ENCODE measurements at regions not wholly inside any gene's neighbourhood (a gene's known extent, or its start where the extent isn't known, plus 50 kb on each side); places are given as distances from the start of the nearest gene placed in this dataset.

DNA sequence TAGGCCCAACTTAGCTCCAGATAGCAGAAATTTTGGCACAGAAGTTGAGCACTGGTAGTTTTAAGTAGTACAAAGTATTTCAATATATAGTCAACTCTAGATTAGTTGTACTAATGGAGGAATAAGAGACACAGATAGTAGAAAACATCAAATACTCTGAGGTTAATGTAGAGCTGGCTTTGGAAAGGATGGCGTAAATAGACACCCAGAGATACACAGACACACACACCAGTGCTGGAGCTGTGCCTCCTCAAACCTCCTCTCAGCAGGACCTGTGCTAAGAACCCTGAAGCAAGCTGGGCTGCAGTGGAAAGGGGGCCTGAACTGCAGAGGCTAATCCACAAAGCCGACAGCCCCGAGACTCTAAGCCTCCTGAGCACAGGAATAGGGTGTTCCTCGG lies 67.0 kb upstream of the EDEM3 start:
- TF ChIP-seq, protein P1, sequence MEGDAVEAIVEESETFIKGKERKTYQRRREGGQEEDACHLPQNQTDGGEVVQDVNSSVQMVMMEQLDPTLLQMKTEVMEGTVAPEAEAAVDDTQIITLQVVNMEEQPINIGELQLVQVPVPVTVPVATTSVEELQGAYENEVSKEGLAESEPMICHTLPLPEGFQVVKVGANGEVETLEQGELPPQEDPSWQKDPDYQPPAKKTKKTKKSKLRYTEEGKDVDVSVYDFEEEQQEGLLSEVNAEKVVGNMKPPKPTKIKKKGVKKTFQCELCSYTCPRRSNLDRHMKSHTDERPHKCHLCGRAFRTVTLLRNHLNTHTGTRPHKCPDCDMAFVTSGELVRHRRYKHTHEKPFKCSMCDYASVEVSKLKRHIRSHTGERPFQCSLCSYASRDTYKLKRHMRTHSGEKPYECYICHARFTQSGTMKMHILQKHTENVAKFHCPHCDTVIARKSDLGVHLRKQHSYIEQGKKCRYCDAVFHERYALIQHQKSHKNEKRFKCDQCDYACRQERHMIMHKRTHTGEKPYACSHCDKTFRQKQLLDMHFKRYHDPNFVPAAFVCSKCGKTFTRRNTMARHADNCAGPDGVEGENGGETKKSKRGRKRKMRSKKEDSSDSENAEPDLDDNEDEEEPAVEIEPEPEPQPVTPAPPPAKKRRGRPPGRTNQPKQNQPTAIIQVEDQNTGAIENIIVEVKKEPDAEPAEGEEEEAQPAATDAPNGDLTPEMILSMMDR (IDR thresholded peaks at IDR 0.05; ENCODE audit: insufficient read depth, low read depth, low read length): no peak
- TF ChIP-seq EZH2 (IDR thresholded peaks at IDR 0.05; ENCODE audit: insufficient read depth, low read length): no peak
- no peaks in the 10 kb centered on the region for H3K79me2 ChIP-seq (ENCODE audit: insufficient read depth, low read length)
- no peaks in the 10 kb centered on the region for H3K4me1 ChIP-seq (ENCODE audit: insufficient read depth, low read length)
- no peak overlapping the region for H3K27ac Mint-ChIP-seq (ENCODE audit: unreplicated experiment)
- no peak overlapping the region for H3K27ac ChIP-seq (ENCODE audit: low read depth, low read length)
- peaks cover 12% of the 10 kb centered on the region for H3K4me1 Mint-ChIP-seq (ENCODE audit: low read depth, unreplicated experiment)
- FAIRE-seq (no peak), DNase-seq (ENCODE audit: low read depth) (no peak)
- H3K4me2 ChIP-seq (ENCODE audit: low read length): no peak overlapping the region
- no peaks in the 10 kb centered on the region for H3K9me3 ChIP-seq (ENCODE audit: insufficient read depth, low read depth, low read length)
- H3K36me3 Mint-ChIP-seq (ENCODE audit: low read depth, unreplicated experiment): peaks cover 6% of the 10 kb centered on the region
- no peaks in the 10 kb centered on the region for H3K27me3 ChIP-seq (ENCODE audit: insufficient read depth, low read length)
- H2AFZ ChIP-seq (ENCODE audit: low read depth, low read length): no peak overlapping the region
- no peak overlapping the region for H3K9ac ChIP-seq (ENCODE audit: low read length)
- H3K4me3 Mint-ChIP-seq (ENCODE audit: unreplicated experiment): no peak overlapping the region
- no peaks in the 10 kb centered on the region for H3K27me3 Mint-ChIP-seq (ENCODE audit: low read depth, unreplicated experiment)
- peaks cover 5% of the 10 kb centered on the region for H3K9me3 Mint-ChIP-seq (ENCODE audit: unreplicated experiment)
- peaks cover 2% of the 10 kb centered on the region for H3K36me3 ChIP-seq (ENCODE audit: insufficient read depth, low read length)
- no peak overlapping the region for H3K4me3 ChIP-seq (ENCODE audit: insufficient read depth, low read depth, low read length)
- no peaks in the 10 kb centered on the region for H4K20me1 ChIP-seq (ENCODE audit: insufficient read depth, low read length)

DNA sequence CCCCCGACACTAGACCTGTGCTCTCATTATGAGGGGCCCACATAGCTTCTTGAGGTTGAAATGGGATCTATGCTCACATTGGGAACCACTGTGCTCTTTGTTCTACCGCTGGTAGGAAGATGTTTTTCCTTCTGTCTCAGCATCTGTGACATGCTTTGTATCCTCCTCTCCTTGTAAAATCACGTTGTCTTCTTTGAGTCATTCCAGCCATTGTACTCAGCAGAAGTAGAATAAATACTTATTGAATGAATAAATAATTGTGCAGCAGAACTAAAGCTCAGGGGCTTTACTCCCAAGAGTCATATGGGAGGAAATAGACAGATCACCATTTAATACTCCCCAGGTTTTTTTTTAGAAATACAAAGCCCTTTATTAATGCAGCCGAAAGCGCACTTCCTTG lies 66.3 kb upstream of the EDEM3 start:
- no peak overlapping the region for H3K9ac ChIP-seq (ENCODE audit: low read length)
- DNase-seq (ENCODE audit: low read depth) (no peak), FAIRE-seq (no peak)
- no peak overlapping the region for H3K4me2 ChIP-seq (ENCODE audit: low read length)
- H3K36me3 ChIP-seq (ENCODE audit: insufficient read depth, low read length): peaks cover 2% of the 10 kb centered on the region
- TF ChIP-seq, protein P1 (IDR thresholded peaks at IDR 0.05; ENCODE audit: insufficient read depth, low read depth, low read length): no peak
- TF ChIP-seq EZH2 (IDR thresholded peaks at IDR 0.05; ENCODE audit: insufficient read depth, low read length): no peak
- H3K9me3 Mint-ChIP-seq (ENCODE audit: unreplicated experiment): peaks cover 5% of the 10 kb centered on the region
- H3K27me3 ChIP-seq (ENCODE audit: insufficient read depth, low read length): no peaks in the 10 kb centered on the region
- H3K27ac ChIP-seq (ENCODE audit: low read depth, low read length): no peak overlapping the region
- no peaks in the 10 kb centered on the region for H4K20me1 ChIP-seq (ENCODE audit: insufficient read depth, low read length)
- H3K79me2 ChIP-seq (ENCODE audit: insufficient read depth, low read length): no peaks in the 10 kb centered on the region
- H3K4me3 Mint-ChIP-seq (ENCODE audit: unreplicated experiment): no peak overlapping the region
- H3K4me1 Mint-ChIP-seq (ENCODE audit: low read depth, unreplicated experiment): peaks cover 5% of the 10 kb centered on the region
- H3K27me3 Mint-ChIP-seq (ENCODE audit: low read depth, unreplicated experiment): no peaks in the 10 kb centered on the region
- no peaks in the 10 kb centered on the region for H3K4me1 ChIP-seq (ENCODE audit: insufficient read depth, low read length)
- no peak overlapping the region for H2AFZ ChIP-seq (ENCODE audit: low read depth, low read length)
- H3K4me3 ChIP-seq (ENCODE audit: insufficient read depth, low read depth, low read length): no peak overlapping the region
- H3K36me3 Mint-ChIP-seq (ENCODE audit: low read depth, unreplicated experiment): peaks cover 6% of the 10 kb centered on the region
- no peak overlapping the region for H3K27ac Mint-ChIP-seq (ENCODE audit: unreplicated experiment)
- no peaks in the 10 kb centered on the region for H3K9me3 ChIP-seq (ENCODE audit: insufficient read depth, low read depth, low read length)

DNA sequence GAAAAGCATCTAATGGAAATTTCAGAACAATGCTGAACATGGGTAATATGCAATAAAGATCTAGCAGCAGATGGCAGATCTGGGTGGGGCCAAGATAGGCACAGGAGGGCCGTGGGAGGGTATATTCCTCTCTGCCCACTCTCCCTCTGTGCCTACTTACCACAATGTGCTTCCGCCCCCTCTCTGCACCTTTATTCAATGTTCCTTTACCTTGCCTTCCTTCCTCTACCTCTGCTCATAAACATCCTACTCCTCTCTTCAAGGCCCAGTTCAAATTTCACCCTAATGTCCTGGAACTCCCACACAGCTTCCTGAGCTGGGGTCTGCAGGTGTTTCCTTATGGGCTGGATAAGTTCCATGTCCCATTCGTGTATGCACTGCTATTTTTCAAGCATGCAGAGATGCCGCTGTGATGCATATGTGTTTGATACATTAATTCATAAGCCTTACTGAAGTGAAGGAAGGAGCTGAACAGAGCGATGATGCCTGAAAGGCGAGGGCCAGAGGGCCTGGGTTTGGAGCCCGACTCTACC lies 65.6 kb upstream of the EDEM3 start:
- FAIRE-seq (no peak), DNase-seq (ENCODE audit: low read depth) (no peak)
- Histone ChIP-seq H4K20me1 (ENCODE audit: insufficient read depth, low read length) (no peaks in the 10 kb centered on the region), H3K9me3 (ENCODE audit: insufficient read depth, low read depth, low read length) (no peaks in the 10 kb centered on the region), H3K9ac (ENCODE audit: low read length) (no peak overlapping the region), H3K4me2 (ENCODE audit: low read length) (no peak overlapping the region), H3K4me1 (ENCODE audit: insufficient read depth, low read length) (no peaks in the 10 kb centered on the region), H3K79me2 (ENCODE audit: insufficient read depth, low read length) (no peaks in the 10 kb centered on the region), H2AFZ (ENCODE audit: low read depth, low read length) (no peak overlapping the region), H3K36me3 (ENCODE audit: insufficient read depth, low read length) (peaks cover 2% of the 10 kb centered on the region), H3K27me3 (ENCODE audit: insufficient read depth, low read length) (no peaks in the 10 kb centered on the region), H3K27ac (ENCODE audit: low read depth, low read length) (no peak overlapping the region), H3K4me3 (ENCODE audit: insufficient read depth, low read depth, low read length) (no peak overlapping the region)
- H3K27ac Mint-ChIP-seq (ENCODE audit: unreplicated experiment): no peak overlapping the region
- H3K9me3 Mint-ChIP-seq (ENCODE audit: unreplicated experiment): peaks cover 5% of the 10 kb centered on the region
- H3K4me1 Mint-ChIP-seq (ENCODE audit: low read depth, unreplicated experiment): no peaks in the 10 kb centered on the region
- TF ChIP-seq, protein P1 (IDR thresholded peaks at IDR 0.05; ENCODE audit: insufficient read depth, low read depth, low read length): no peak
- no peak for TF ChIP-seq EZH2 (IDR thresholded peaks at IDR 0.05; ENCODE audit: insufficient read depth, low read length)
- H3K27me3 Mint-ChIP-seq (ENCODE audit: low read depth, unreplicated experiment): no peaks in the 10 kb centered on the region
- peaks cover 6% of the 10 kb centered on the region for H3K36me3 Mint-ChIP-seq (ENCODE audit: low read depth, unreplicated experiment)
- no peak overlapping the region for H3K4me3 Mint-ChIP-seq (ENCODE audit: unreplicated experiment)

Measured in astrocyte (in vitro differentiated cells and primary cell).